Body of pancreas (tissue), 4 donors: ENCODE measurements at regions not wholly inside any gene's neighbourhood (a gene's known extent, or its start where the extent isn't known, plus 50 kb on each side); places are given as distances from the start of the nearest gene placed in this dataset.

ENCODE experiments used
- POLR2A ChIP-seq, 3 donors: fragments of 450-650 bp; IDR thresholded peaks; one replicate each; pipeline ENCODE4 v1.6.1; 2016; ENCODE audit warnings: antibody characterized with exemption in 3 of 3, mild to moderate bottlenecking in 2 of 3
- TF ChIP-seq, protein P1 (sequence below), 7 experiments: fragments of 450-650 bp in 4 of 7; fragments of 200-600 bp in 3 of 7; sonication (generic) in 3 of 7; IDR thresholded peaks; one replicate each; pipeline ENCODE4 v1.5.1; 2016 to 2019; ENCODE audit warnings: antibody characterized with exemption in 7 of 7

DNA sequence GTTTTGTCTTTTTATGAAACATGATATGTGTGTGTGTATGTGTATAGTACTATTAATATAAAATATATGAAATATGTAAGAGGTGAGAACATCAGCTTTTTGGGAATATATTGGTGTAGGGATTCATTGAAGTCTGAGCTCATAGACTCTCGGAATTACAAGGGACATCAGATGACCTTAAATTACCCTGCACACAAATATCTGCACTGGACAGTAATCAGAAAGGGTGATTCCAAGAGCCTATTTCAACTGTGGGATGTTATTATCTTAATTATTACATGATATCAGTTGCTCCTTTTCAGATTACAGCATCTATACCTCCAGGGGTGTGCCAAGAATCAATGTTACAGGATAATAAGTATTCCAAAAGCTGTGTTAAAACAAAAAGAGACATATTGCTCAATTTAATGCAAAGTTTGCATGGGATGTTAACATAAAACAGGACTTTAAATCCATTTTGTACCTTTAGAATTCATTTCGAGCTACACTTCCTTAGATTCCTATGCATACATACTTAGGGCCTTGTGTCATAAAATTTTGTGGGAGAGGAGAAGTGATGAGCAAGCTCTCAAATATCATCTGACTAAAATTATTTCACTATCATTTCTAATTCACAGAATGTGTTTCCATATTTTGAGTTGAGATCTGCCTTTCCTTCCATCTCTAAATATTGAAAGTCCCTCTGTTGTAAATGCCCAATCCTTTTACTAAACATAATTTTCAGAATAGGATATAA lies 365.2 kb downstream of the BRINP1 start:
- TF ChIP-seq, protein P1, sequence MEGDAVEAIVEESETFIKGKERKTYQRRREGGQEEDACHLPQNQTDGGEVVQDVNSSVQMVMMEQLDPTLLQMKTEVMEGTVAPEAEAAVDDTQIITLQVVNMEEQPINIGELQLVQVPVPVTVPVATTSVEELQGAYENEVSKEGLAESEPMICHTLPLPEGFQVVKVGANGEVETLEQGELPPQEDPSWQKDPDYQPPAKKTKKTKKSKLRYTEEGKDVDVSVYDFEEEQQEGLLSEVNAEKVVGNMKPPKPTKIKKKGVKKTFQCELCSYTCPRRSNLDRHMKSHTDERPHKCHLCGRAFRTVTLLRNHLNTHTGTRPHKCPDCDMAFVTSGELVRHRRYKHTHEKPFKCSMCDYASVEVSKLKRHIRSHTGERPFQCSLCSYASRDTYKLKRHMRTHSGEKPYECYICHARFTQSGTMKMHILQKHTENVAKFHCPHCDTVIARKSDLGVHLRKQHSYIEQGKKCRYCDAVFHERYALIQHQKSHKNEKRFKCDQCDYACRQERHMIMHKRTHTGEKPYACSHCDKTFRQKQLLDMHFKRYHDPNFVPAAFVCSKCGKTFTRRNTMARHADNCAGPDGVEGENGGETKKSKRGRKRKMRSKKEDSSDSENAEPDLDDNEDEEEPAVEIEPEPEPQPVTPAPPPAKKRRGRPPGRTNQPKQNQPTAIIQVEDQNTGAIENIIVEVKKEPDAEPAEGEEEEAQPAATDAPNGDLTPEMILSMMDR (IDR thresholded peaks at IDR 0.05): no peak
- TF ChIP-seq POLR2A (IDR thresholded peaks at IDR 0.05): no peak
